Suprapubic skin (tissue), 3 donors: ENCODE measurements at regions not wholly inside any gene's neighbourhood (a gene's known extent, or its start where the extent isn't known, plus 50 kb on each side); places are given as distances from the start of the nearest gene placed in this dataset.

ENCODE experiments used
- POLR2A ChIP-seq, 2 donors: fragments of 450-650 bp; IDR thresholded peaks; one replicate each; pipeline ENCODE4 v1.6.1; 2017; ENCODE audit warnings: antibody characterized with exemption in 2 of 2, mild to moderate bottlenecking in 2 of 2, moderate library complexity in 2 of 2
- TF ChIP-seq, protein P1 (sequence below), 2 donors: fragments of 200-600 bp in 1 of 2; fragments of 450-650 bp in 1 of 2; sonication (generic) in 1 of 2; IDR thresholded peaks; one replicate each; pipeline ENCODE4 v1.5.1; 2016 to 2019; ENCODE audit warnings: antibody characterized with exemption in 2 of 2, mild to moderate bottlenecking in 1 of 2, moderate library complexity in 1 of 2

- no peak for TF ChIP-seq POLR2A (IDR thresholded peaks at IDR 0.05)
- TF ChIP-seq, protein P1, sequence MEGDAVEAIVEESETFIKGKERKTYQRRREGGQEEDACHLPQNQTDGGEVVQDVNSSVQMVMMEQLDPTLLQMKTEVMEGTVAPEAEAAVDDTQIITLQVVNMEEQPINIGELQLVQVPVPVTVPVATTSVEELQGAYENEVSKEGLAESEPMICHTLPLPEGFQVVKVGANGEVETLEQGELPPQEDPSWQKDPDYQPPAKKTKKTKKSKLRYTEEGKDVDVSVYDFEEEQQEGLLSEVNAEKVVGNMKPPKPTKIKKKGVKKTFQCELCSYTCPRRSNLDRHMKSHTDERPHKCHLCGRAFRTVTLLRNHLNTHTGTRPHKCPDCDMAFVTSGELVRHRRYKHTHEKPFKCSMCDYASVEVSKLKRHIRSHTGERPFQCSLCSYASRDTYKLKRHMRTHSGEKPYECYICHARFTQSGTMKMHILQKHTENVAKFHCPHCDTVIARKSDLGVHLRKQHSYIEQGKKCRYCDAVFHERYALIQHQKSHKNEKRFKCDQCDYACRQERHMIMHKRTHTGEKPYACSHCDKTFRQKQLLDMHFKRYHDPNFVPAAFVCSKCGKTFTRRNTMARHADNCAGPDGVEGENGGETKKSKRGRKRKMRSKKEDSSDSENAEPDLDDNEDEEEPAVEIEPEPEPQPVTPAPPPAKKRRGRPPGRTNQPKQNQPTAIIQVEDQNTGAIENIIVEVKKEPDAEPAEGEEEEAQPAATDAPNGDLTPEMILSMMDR (IDR thresholded peaks at IDR 0.05) = no peak
Measured at GRCh38 chr3:110577854-110578253, 493.8 kb upstream of the NECTIN3 start.
